Endodermal cell (in vitro differentiated cells): ENCODE measurements at regions not wholly inside any gene's neighbourhood (a gene's known extent, or its start where the extent isn't known, plus 50 kb on each side); places are given as distances from the start of the nearest gene placed in this dataset.

Experiments used
- DNase-seq: peaks from one replicate; pipeline ENCODE4 v3.0.0-alpha.2; 2017
- H3K27ac ChIP-seq: 2 replicates; pipeline ENCODE4 v1.5.1; 2013; ENCODE audit warnings: mild to moderate bottlenecking, low read depth, low read length, moderate library complexity
- H3K27me3 ChIP-seq: 2 replicates; pipeline ENCODE4 v1.6.1; 2013; ENCODE audit warnings: mild to moderate bottlenecking, low read length, moderate library complexity; ENCODE audit not compliant: insufficient read depth, control insufficient read depth, poor library complexity, severe bottlenecking
- H3K36me3 ChIP-seq: 2 replicates; pipeline ENCODE4 v1.7.0; 2013; ENCODE audit warnings: mild to moderate bottlenecking, low read length, moderate library complexity; ENCODE audit not compliant: control insufficient read depth, insufficient read depth
- H3K4me1 ChIP-seq: one replicate; pipeline ENCODE4 v1.7.0; 2013; ENCODE audit warnings: low read length; ENCODE audit not compliant: control insufficient read depth, insufficient read depth
- H3K4me3 ChIP-seq: 2 replicates; pipeline ENCODE4 v1.5.1; 2013; ENCODE audit warnings: mild to moderate bottlenecking, low read length, moderate library complexity
- H3K9ac ChIP-seq: 2 replicates; pipeline ENCODE4 v1.6.1; 2013; ENCODE audit warnings: mild to moderate bottlenecking, low read length, moderate library complexity; ENCODE audit not compliant: poor library complexity, severe bottlenecking; ENCODE audit errors: extremely low read depth
- H3K9me3 ChIP-seq: 2 replicates; pipeline ENCODE4 v1.6.1; 2013; ENCODE audit warnings: mild to moderate bottlenecking, low read length, moderate library complexity; ENCODE audit not compliant: control insufficient read depth
- H3K27ac Mint-ChIP-seq: 2 replicates; pipeline ENCODE4 v1.8.0; 2020; ENCODE audit warnings: mixed read lengths
- H3K27me3 Mint-ChIP-seq: 2 replicates; pipeline ENCODE4 v1.8.0; 2021; ENCODE audit warnings: mild to moderate bottlenecking, mixed read lengths; ENCODE audit not compliant: insufficient read depth
- H3K36me3 Mint-ChIP-seq: 2 replicates; pipeline ENCODE4 v1.8.0; 2020; ENCODE audit warnings: low read depth, mixed read lengths
- H3K4me1 Mint-ChIP-seq: 2 replicates; pipeline ENCODE4 v1.8.0; 2020; ENCODE audit warnings: mixed read lengths
- H3K4me3 Mint-ChIP-seq: 2 replicates; pipeline ENCODE4 v1.8.0; 2020; ENCODE audit warnings: mild to moderate bottlenecking, moderate library complexity, mixed read lengths
- H3K9me3 Mint-ChIP-seq: 2 replicates; pipeline ENCODE4 v1.8.0; 2020; ENCODE audit warnings: mild to moderate bottlenecking, mixed read lengths
- WGBS, 2 experiments: methylation state at CpG; one replicate each; pipeline versions ENCODE4 v1.1.5 to v1.1.7; 2013; ENCODE audit warnings: missing lambda C conversion rate in 2 of 2, mixed read lengths in 1 of 2; ENCODE audit not compliant: insufficient coverage in 1 of 2, insufficient read length in 1 of 2; 5-methylcytosine and 5-hydroxymethylcytosine counted together
- TF ChIP-seq, protein P1 (sequence below): fragments of 200-600 bp; sonication (generic); conservative IDR thresholded peaks from 2 replicates; pipeline ENCODE4 v1.5.0; 2021; ENCODE audit warnings: antibody characterized with exemption, mild to moderate bottlenecking

- 80% methylated on average over 2 to 3 of the region's 3 CpGs for WGBS, 2 experiments
- no peaks in the 10 kb centered on the region for H3K27me3 ChIP-seq
- Mint-ChIP-seq H3K9me3 (no peaks in the 10 kb centered on the region), H3K27me3 (no peaks in the 10 kb centered on the region), H3K4me1 (no peaks in the 10 kb centered on the region), H3K4me3 (no peak overlapping the region), H3K27ac (no peak overlapping the region), H3K36me3 (no peaks in the 10 kb centered on the region)
- DNase-seq, result no peak
- H3K9ac ChIP-seq, result no peak overlapping the region
- no peak overlapping the region for H3K4me3 ChIP-seq
- no peaks in the 10 kb centered on the region for H3K36me3 ChIP-seq
- no peaks in the 10 kb centered on the region for H3K9me3 ChIP-seq
- TF ChIP-seq, protein P1, sequence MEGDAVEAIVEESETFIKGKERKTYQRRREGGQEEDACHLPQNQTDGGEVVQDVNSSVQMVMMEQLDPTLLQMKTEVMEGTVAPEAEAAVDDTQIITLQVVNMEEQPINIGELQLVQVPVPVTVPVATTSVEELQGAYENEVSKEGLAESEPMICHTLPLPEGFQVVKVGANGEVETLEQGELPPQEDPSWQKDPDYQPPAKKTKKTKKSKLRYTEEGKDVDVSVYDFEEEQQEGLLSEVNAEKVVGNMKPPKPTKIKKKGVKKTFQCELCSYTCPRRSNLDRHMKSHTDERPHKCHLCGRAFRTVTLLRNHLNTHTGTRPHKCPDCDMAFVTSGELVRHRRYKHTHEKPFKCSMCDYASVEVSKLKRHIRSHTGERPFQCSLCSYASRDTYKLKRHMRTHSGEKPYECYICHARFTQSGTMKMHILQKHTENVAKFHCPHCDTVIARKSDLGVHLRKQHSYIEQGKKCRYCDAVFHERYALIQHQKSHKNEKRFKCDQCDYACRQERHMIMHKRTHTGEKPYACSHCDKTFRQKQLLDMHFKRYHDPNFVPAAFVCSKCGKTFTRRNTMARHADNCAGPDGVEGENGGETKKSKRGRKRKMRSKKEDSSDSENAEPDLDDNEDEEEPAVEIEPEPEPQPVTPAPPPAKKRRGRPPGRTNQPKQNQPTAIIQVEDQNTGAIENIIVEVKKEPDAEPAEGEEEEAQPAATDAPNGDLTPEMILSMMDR, result no peak
- H3K27ac ChIP-seq, result no peak overlapping the region
- H3K4me1 ChIP-seq, result no peaks in the 10 kb centered on the region
These were observed 130.4 kb upstream of the LYSMD4 start for GRCh38 chr15:99863550-99864198.

- Mint-ChIP-seq H3K36me3 (no peaks in the 10 kb centered on the region), H3K27ac (no peak overlapping the region), H3K4me1 (no peaks in the 10 kb centered on the region), H3K4me3 (no peak overlapping the region), H3K27me3 (no peaks in the 10 kb centered on the region), H3K9me3 (no peaks in the 10 kb centered on the region)
- H3K4me3 ChIP-seq, result no peak overlapping the region
- H3K36me3 ChIP-seq, result no peaks in the 10 kb centered on the region
- H3K9ac ChIP-seq, result no peak overlapping the region
- no peaks in the 10 kb centered on the region for H3K27me3 ChIP-seq
- no peaks in the 10 kb centered on the region for H3K9me3 ChIP-seq
- no peaks in the 10 kb centered on the region for H3K4me1 ChIP-seq
- TF ChIP-seq, protein P1, result no peak
- 100% methylated on average over 1 of the region's 1 CpG; no CpG with 5 or more reads in 1 of the 2 experiments for WGBS, 2 experiments
- DNase-seq, result no peak
- H3K27ac ChIP-seq, result no peak overlapping the region
These were observed 124.6 kb upstream of the LYSMD4 start for GRCh38 chr15:99857836-99858235.

DNA sequence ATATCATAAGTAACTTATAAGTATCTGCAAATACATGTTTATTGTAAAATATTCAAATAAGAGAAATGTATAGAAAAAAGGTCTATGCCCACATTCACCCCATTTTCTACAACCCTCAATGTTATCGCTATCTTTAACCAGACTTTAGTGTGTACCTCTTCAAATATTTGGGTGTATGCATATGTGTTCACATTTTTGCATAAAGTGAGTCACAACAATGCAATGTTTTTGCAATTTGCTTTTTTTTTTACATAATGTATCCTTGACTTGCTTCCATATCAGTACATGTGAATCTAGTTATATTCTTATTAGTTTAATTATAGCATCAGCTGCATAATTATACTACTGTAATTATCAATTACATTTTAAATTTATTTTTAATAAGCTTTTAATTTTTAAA is 117.3 kb upstream of the LYSMD4 start:
- TF ChIP-seq, protein P1, result no peak
- Histone ChIP-seq H3K27me3 (no peaks in the 10 kb centered on the region), H3K9me3 (no peaks in the 10 kb centered on the region), H3K36me3 (no peaks in the 10 kb centered on the region), H3K27ac (no peak overlapping the region), H3K4me1 (no peaks in the 10 kb centered on the region), H3K9ac (no peak overlapping the region), H3K4me3 (no peak overlapping the region)
- Mint-ChIP-seq H3K27me3 (no peaks in the 10 kb centered on the region), H3K4me1 (no peaks in the 10 kb centered on the region), H3K9me3 (no peaks in the 10 kb centered on the region), H3K27ac (no peak overlapping the region), H3K4me3 (no peak overlapping the region), H3K36me3 (no peaks in the 10 kb centered on the region)
- WGBS, 2 experiments, result no CpG with 5 or more reads among the region's 1 CpG
- DNase-seq, result no peak
